ENCODE measurements at regions not wholly inside any gene's neighbourhood (a gene's known extent, or its start where the extent isn't known, plus 50 kb on each side); places are given as distances from the start of the nearest gene placed in this dataset.

DNA sequence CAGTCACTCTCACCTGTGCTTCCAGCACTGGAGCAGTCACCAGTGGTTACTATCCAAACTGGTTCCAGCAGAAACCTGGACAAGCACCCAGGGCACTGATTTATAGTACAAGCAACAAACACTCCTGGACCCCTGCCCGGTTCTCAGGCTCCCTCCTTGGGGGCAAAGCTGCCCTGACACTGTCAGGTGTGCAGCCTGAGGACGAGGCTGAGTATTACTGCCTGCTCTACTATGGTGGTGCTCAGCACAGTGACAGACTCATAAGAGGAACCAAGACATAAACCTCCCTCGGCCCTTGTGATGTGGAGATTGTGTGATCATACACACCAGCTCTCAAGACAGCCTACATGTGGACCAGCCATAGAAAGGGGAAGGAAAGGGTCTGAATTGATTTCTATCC lies 113.3 kb downstream of the ZNF280B start:
- Histone ChIP-seq H3K36me3 (no peaks in the 10 kb centered on the region), H3K4me1 (no peaks in the 10 kb centered on the region), H3K27ac (no peak overlapping the region), H3K9me3 (no peaks in the 10 kb centered on the region), H3K27me3 (no peaks in the 10 kb centered on the region), H3K4me3 (no peak overlapping the region)
- intact Hi-C loops (cut with DNase I): no loop called here
- no peak for ATAC-seq
- WGBS (ENCODE audit: insufficient coverage, low coverage, low lambda C conversion rate, missing lambda C conversion rate): 63% methylated on average over 1 of the region's 3 CpGs
- DNase-seq: no peak
- no peak for TF ChIP-seq CTCF (IDR thresholded peaks at IDR 0.05)
- TF ChIP-seq POLR2A (IDR thresholded peaks at IDR 0.05): no peak

- Histone ChIP-seq H3K36me3 (no peaks in the 10 kb centered on the region), H3K27ac (no peak overlapping the region), H3K4me3 (no peak overlapping the region), H3K9me3 (no peaks in the 10 kb centered on the region), H3K27me3 (no peaks in the 10 kb centered on the region), H3K4me1 (no peaks in the 10 kb centered on the region)
- DNase-seq (no peak), ATAC-seq (no peak)
- intact Hi-C loops (cut with DNase I): no loop called here
- whole genome bisulfite sequencing (ENCODE audit: insufficient coverage, low coverage, low lambda C conversion rate, missing lambda C conversion rate): 78% methylated on average over 3 of the region's 7 CpGs
- TF ChIP-seq CTCF (IDR thresholded peaks at IDR 0.05) (no peak), POLR2A (IDR thresholded peaks at IDR 0.05) (no peak)
Observed at GRCh38 chr22:22396741-22397291, 111.7 kb downstream of the ZNF280B start.

DNA sequence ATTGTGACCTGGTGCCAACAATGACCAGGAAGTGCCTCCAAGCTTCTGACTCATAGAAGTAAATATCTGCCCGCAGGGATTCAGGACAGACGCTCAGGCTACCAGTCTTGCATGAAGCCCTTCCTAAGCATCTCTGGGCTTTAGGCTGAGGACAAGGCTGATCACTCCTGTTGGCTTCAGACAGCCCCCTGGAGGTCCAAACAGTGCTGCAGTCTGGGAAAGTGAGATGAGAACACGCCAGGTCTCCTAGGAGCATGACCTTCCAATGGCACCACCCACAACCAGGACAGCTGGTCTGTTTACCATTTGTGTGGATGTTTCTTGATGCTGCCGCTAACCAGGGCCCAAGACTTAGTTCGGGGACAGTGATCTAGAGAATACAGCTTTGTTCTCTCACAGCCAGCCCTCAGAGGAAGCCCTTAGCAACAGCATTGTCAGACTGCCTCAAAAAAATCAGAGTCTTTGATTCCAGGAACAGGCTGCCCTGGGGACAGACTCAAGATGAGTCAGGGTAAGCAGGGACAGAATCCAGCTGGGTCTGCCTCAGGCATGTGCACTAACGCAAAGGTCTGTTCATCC lies 111.2 kb downstream of the ZNF280B start:
- Histone ChIP-seq H3K27me3 (no peaks in the 10 kb centered on the region), H3K4me3 (no peak overlapping the region), H3K9me3 (no peaks in the 10 kb centered on the region), H3K27ac (no peak overlapping the region), H3K4me1 (no peaks in the 10 kb centered on the region), H3K36me3 (no peaks in the 10 kb centered on the region)
- ATAC-seq: peak in 1 of 4 donors; percentile 65
- 25% methylated on average over 2 of the region's 6 CpGs for WGBS (ENCODE audit: insufficient coverage, low coverage, low lambda C conversion rate, missing lambda C conversion rate)
- TF ChIP-seq CTCF (IDR thresholded peaks at IDR 0.05) (no peak), POLR2A (IDR thresholded peaks at IDR 0.05) (no peak)
- no peak for DNase-seq
- intact Hi-C loops (cut with DNase I): no loop called here

DNA sequence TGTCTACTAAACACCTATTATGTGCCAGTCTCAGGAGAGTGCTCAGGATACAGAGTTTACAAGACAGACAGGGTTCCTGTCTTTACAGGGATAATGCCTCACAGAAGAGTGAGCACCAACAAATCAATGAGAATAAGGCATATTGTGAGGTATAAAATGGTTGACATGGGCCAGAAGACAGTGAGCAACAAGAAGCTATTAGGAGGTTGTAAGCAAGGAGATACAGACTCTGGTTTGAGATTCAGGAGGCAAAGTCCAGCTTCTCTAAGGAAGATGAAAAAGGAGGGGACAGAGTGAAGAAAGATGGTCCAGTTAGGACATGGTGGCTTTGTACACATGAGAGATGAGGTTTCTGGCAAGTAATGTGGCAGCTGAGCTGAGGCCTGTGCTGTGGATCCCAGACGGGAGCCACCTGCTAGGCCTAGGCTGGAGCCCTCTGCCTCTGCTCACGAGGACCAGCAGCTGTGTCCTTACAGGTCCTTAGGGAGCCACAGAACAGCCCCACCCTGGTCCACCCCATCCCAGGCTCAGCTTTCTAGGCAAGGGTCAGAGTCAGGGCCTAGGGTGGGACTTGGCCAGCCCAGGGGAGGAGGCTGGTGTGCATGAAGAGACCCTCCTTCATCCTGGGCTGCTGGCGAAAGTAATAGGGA lies 110.5 kb downstream of the ZNF280B start:
- DNase-seq (no peak), ATAC-seq (peak in 1 of 4 donors; percentile 31)
- no CpG with 5 or more reads among the region's 3 CpGs for WGBS (ENCODE audit: insufficient coverage, low coverage, low lambda C conversion rate, missing lambda C conversion rate)
- H3K4me1 ChIP-seq: no peaks in the 10 kb centered on the region
- no peaks in the 10 kb centered on the region for H3K36me3 ChIP-seq
- H3K4me3 ChIP-seq: no peak overlapping the region
- TF ChIP-seq CTCF (IDR thresholded peaks at IDR 0.05): no peak
- no peak for TF ChIP-seq POLR2A (IDR thresholded peaks at IDR 0.05)
- no peaks in the 10 kb centered on the region for H3K9me3 ChIP-seq
- H3K27me3 ChIP-seq: no peaks in the 10 kb centered on the region
- H3K27ac ChIP-seq: no peak overlapping the region
- intact Hi-C loops (cut with DNase I): no loop called here

Data from right lobe of liver (tissue), 6 donors.